CD14-positive monocyte (primary cell): ENCODE measurements at regions not wholly inside any gene's neighbourhood (a gene's known extent, or its start where the extent isn't known, plus 50 kb on each side); places are given as distances from the start of the nearest gene placed in this dataset.

Experiments used
- DNase-seq, 3 donors: peaks; one replicate each; pipeline ENCODE4 v3.0.0-alpha.2; 2011 to 2022
- H2AFZ ChIP-seq: 2 replicates; pipeline ENCODE4 v1.6.0; 2012; ENCODE audit warnings: mild to moderate bottlenecking, low read depth, low read length, inconsistent platforms; ENCODE audit not compliant: insufficient read depth, poor library complexity, severe bottlenecking
- H3K27ac ChIP-seq, 2 donors: 1 replicate in 1 of 2; 2 replicates in 1 of 2; pipeline ENCODE4 v1.5.1; 2012 to 2013; ENCODE audit warnings: low read length in 2 of 2, control low read depth in 1 of 2, inconsistent platforms in 1 of 2, low read depth in 1 of 2, mild to moderate bottlenecking in 1 of 2
- H3K27me3 ChIP-seq, 2 donors: one replicate each; pipeline versions ENCODE4 v1.6.0 to v1.6.1; 2011 to 2013; ENCODE audit warnings: low read length in 2 of 2; ENCODE audit not compliant: control insufficient read depth in 2 of 2, insufficient read depth in 2 of 2
- H3K36me3 ChIP-seq, 2 donors: replicated peaks in 1 of 2; 1 replicate in 1 of 2; 2 replicates in 1 of 2; pipeline versions ENCODE4 v1.5.1 to v1.6.1; 2012 to 2013; ENCODE audit warnings: low read length in 2 of 2, control low read depth in 1 of 2, inconsistent platforms in 1 of 2, mild to moderate bottlenecking in 1 of 2; ENCODE audit not compliant: insufficient read depth in 2 of 2, control insufficient read depth in 1 of 2
- H3K4me1 ChIP-seq, 2 donors: 1 replicate in 1 of 2; 2 replicates in 1 of 2; pipeline versions ENCODE4 v1.5.1 to v1.6.1; 2012 to 2013; ENCODE audit warnings: low read length in 2 of 2, control low read depth in 1 of 2, inconsistent platforms in 1 of 2, mild to moderate bottlenecking in 1 of 2, moderate library complexity in 1 of 2; ENCODE audit not compliant: insufficient read depth in 2 of 2, control insufficient read depth in 1 of 2
- H3K4me2 ChIP-seq: replicated peaks from 2 replicates; pipeline ENCODE3; 2012; ENCODE audit warnings: low read length, moderate library complexity, mild to moderate bottlenecking; ENCODE audit not compliant: poor library complexity, severe bottlenecking; ENCODE audit errors: extremely low read depth
- H3K4me3 ChIP-seq, 3 experiments: fragments of 200-600 bp in 1 of 3; sonication (generic) in 1 of 3; replicated peaks in 1 of 3; 1 replicate in 2 of 3; 2 replicates in 1 of 3; pipeline ENCODE4 v1.5.1; 2011 to 2013; ENCODE audit warnings: low read length in 3 of 3, mild to moderate bottlenecking in 3 of 3, control low read depth in 2 of 3, low read depth in 2 of 3, inconsistent platforms in 1 of 3, moderate library complexity in 1 of 3
- H3K79me2 ChIP-seq: 2 replicates; pipeline ENCODE4 v1.6.0; 2012; ENCODE audit warnings: mild to moderate bottlenecking, control low read depth, inconsistent platforms, low read length, moderate library complexity; ENCODE audit not compliant: insufficient read depth
- H3K9ac ChIP-seq: 2 replicates; pipeline ENCODE4 v1.6.0; 2017; ENCODE audit warnings: low read length, mild to moderate bottlenecking; ENCODE audit not compliant: insufficient read depth, poor library complexity, severe bottlenecking
- H3K9me3 ChIP-seq, 2 donors: replicated peaks in 1 of 2; 1 replicate in 1 of 2; 2 replicates in 1 of 2; pipeline versions ENCODE4 v1.5.1 to v1.6.1; 2012 to 2013; ENCODE audit warnings: low read length in 2 of 2, control low read depth in 1 of 2; ENCODE audit not compliant: control insufficient read depth in 1 of 2, insufficient read depth in 1 of 2
- H4K20me1 ChIP-seq: 2 replicates; pipeline ENCODE4 v1.6.0; 2012; ENCODE audit warnings: mild to moderate bottlenecking, low read length, control low read depth, moderate library complexity; ENCODE audit not compliant: insufficient read depth
- H3K27ac Mint-ChIP-seq, 7 donors: one replicate each; pipeline ENCODE4 v1.8.0; 2020; ENCODE audit warnings: mild to moderate bottlenecking in 7 of 7, mixed read lengths in 7 of 7, moderate library complexity in 6 of 7, inconsistent platforms in 2 of 7
- H3K27me3 Mint-ChIP-seq, 3 donors: one replicate each; pipeline ENCODE4 v1.8.0; 2021 to 2022; ENCODE audit warnings: low read depth in 3 of 3, mild to moderate bottlenecking in 3 of 3, mixed read lengths in 3 of 3, moderate library complexity in 3 of 3, inconsistent platforms in 1 of 3
- H3K36me3 Mint-ChIP-seq, 2 donors: one replicate each; pipeline ENCODE4 v1.8.0; 2020; ENCODE audit warnings: mixed read lengths in 2 of 2, inconsistent platforms in 1 of 2, mild to moderate bottlenecking in 1 of 2
- H3K4me1 Mint-ChIP-seq: one replicate; pipeline ENCODE4 v1.8.0; 2020; ENCODE audit warnings: mild to moderate bottlenecking, mixed read lengths
- H3K4me3 Mint-ChIP-seq, 2 donors: one replicate each; pipeline ENCODE4 v1.8.0; 2020; ENCODE audit warnings: mild to moderate bottlenecking in 2 of 2, mixed read lengths in 2 of 2, moderate library complexity in 1 of 2
- H3K9me3 Mint-ChIP-seq, 7 donors: one replicate each; pipeline ENCODE4 v1.8.0; 2020 to 2022; ENCODE audit warnings: mixed read lengths in 7 of 7, mild to moderate bottlenecking in 6 of 7, moderate library complexity in 6 of 7, inconsistent platforms in 2 of 7
- WGBS: methylation state at CpG from one replicate; pipeline ENCODE4 v1.1.5; 2013; ENCODE audit warnings: missing lambda C conversion rate; ENCODE audit not compliant: insufficient coverage; 5-methylcytosine and 5-hydroxymethylcytosine counted together
- intact Hi-C, 2 donors: fragments of 100-400 bp; cut with micrococcal nuclease; formaldehyde crosslinking; loops; one replicate each; pipeline versions ENCODE4 v1.15.0 to v1.15.1; 2023
- TF ChIP-seq, protein P1 (sequence below): fragments of 200-600 bp; IDR thresholded peaks from one replicate; pipeline ENCODE4 v1.8.0; 2022; ENCODE audit warnings: antibody characterized with exemption, mild to moderate bottlenecking

DNA sequence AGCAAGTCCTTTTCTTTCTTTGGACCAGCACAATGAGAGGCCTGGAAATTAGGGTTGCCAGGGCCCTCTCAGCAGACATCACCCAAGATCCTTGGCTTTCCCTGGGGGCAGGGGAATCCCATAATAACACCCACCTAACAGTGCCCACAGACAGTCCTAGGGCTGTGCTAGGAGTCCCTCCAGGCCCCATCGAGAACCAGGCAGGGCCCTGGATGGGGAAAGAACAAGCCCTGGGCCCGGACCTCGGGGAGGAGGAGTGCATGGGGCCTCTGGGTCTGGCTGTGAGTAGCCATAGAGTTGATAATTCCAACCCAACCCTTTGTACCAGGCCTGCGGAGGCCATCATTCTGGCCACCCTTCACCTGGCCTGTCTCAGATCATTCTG, 201.2 kb upstream of the ZMIZ1 start:
- intact Hi-C loops = no loop called here
- no peak for DNase-seq
- H3K27me3 ChIP-seq = peaks cover 2% of the 10 kb centered on the region in 2 donors
- no peak overlapping the region for H2AFZ ChIP-seq
- no peaks in the 10 kb centered on the region for H3K9me3 ChIP-seq
- H3K27ac ChIP-seq = no peak overlapping the region
- TF ChIP-seq, protein P1, sequence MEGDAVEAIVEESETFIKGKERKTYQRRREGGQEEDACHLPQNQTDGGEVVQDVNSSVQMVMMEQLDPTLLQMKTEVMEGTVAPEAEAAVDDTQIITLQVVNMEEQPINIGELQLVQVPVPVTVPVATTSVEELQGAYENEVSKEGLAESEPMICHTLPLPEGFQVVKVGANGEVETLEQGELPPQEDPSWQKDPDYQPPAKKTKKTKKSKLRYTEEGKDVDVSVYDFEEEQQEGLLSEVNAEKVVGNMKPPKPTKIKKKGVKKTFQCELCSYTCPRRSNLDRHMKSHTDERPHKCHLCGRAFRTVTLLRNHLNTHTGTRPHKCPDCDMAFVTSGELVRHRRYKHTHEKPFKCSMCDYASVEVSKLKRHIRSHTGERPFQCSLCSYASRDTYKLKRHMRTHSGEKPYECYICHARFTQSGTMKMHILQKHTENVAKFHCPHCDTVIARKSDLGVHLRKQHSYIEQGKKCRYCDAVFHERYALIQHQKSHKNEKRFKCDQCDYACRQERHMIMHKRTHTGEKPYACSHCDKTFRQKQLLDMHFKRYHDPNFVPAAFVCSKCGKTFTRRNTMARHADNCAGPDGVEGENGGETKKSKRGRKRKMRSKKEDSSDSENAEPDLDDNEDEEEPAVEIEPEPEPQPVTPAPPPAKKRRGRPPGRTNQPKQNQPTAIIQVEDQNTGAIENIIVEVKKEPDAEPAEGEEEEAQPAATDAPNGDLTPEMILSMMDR = no peak
- H3K4me3 Mint-ChIP-seq = no peak overlapping the region
- no peak overlapping the region for H3K9ac ChIP-seq
- no peak overlapping the region for H3K4me2 ChIP-seq
- no peaks in the 10 kb centered on the region for H3K36me3 ChIP-seq
- 89% methylated on average over 1 of the region's 4 CpGs for WGBS
- peaks cover 0 to 2% (median 0%) of the 10 kb centered on the region in 7 donors for H3K9me3 Mint-ChIP-seq
- H3K4me1 Mint-ChIP-seq = peaks cover 3% of the 10 kb centered on the region
- no peaks in the 10 kb centered on the region for H3K36me3 Mint-ChIP-seq
- peaks cover 12 to 36% (median 14%) of the 10 kb centered on the region in 3 donors for H3K27me3 Mint-ChIP-seq
- no peaks in the 10 kb centered on the region for H3K79me2 ChIP-seq
- no peaks in the 10 kb centered on the region for H3K4me1 ChIP-seq
- H3K27ac Mint-ChIP-seq = no peak overlapping the region
- H3K4me3 ChIP-seq = no peak overlapping the region
- no peaks in the 10 kb centered on the region for H4K20me1 ChIP-seq

DNA sequence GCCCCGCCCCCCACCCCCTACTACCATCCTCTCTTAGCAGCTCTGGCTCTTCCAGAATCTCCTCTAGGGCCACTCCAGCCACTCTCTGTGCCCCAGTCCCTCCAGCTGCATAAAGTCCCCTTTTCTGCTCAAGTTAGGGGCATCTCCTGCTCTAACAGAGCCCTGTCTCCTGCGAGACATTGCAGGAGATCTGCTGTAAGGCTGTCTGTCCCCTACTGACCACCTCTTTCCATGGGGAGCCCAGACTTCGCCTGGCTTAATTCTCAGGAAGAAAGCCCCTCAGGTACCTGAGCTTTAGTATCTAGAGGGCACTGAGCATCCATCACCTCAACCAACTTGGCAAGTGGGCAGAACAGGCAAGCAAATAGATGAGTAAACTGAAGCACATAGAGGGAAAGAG, 200.7 kb upstream of the ZMIZ1 start:
- Histone ChIP-seq H3K9ac (no peak overlapping the region), H3K4me2 (no peak overlapping the region), H4K20me1 (no peaks in the 10 kb centered on the region), H3K36me3 (no peaks in the 10 kb centered on the region), H3K4me3 (no peak overlapping the region), H3K27ac (no peak overlapping the region), H3K79me2 (no peaks in the 10 kb centered on the region), H2AFZ (no peak overlapping the region), H3K27me3 (peaks cover 2 to 4% of the 10 kb centered on the region in 2 donors), H3K4me1 (no peaks in the 10 kb centered on the region), H3K9me3 (no peaks in the 10 kb centered on the region)
- 86% methylated on average over 1 of the region's 3 CpGs for whole genome bisulfite sequencing
- intact Hi-C loops = no loop called here
- Mint-ChIP-seq H3K36me3 (no peaks in the 10 kb centered on the region), H3K4me3 (no peak overlapping the region), H3K4me1 (peaks cover 3% of the 10 kb centered on the region), H3K27ac (no peak overlapping the region), H3K27me3 (peaks cover 12 to 35% (median 14%) of the 10 kb centered on the region in 3 donors), H3K9me3 (peaks cover 0 to 2% (median 0%) of the 10 kb centered on the region in 7 donors)
- TF ChIP-seq, protein P1 = no peak
- no peak for DNase-seq
